HEK293T (cell line): ENCODE measurements at regions not wholly inside any gene's neighbourhood (a gene's known extent, or its start where the extent isn't known, plus 50 kb on each side); places are given as distances from the start of the nearest gene placed in this dataset.

Source experiments
- CTCF ChIA-PET: fragments of 350-600 bp; formaldehyde crosslinking; extraction: SDS; loops from one replicate; lab custom pipeline; 2021; ENCODE audit warnings: antibody characterized with exemption, inconsistent platforms; lab: Yijun Ruan, JAX
- POLR2A ChIA-PET: fragments of 350-600 bp; formaldehyde crosslinking; extraction: SDS; loops from one replicate; lab custom pipeline; 2020; ENCODE audit warnings: antibody characterized with exemption, inconsistent platforms; lab: Yijun Ruan, JAX
- DNase-seq: peaks from one replicate; pipeline ENCODE4 v3.0.0; 2012; ENCODE audit warnings: mixed read lengths; ENCODE audit errors: extremely low spot score
- ARNT ChIP-seq: fragments of 450-650 bp; IDR thresholded peaks from 2 replicates; pipeline ENCODE4 v1.6.1; 2017; ENCODE audit warnings: mild to moderate bottlenecking
- BHLHE40 ChIP-seq: fragments of 450-650 bp; IDR thresholded peaks from 2 replicates; pipeline ENCODE4 v1.6.1; 2016; ENCODE audit warnings: mild to moderate bottlenecking, moderate library complexity, borderline replicate concordance
- CTBP1 ChIP-seq: fragments of 450-650 bp; IDR thresholded peaks from 2 replicates; pipeline ENCODE4 v1.6.1; 2016; ENCODE audit warnings: borderline replicate concordance
- ELF4 ChIP-seq: fragments of 450-650 bp; IDR thresholded peaks from 2 replicates; pipeline ENCODE4 v1.6.1; 2017; ENCODE audit warnings: antibody characterized with exemption
- FOXA1 ChIP-seq: fragments of 450-650 bp; IDR thresholded peaks from 2 replicates; pipeline ENCODE4 v1.6.1; 2016; ENCODE audit warnings: mild to moderate bottlenecking
- FOXK2 ChIP-seq: fragments of 450-650 bp; IDR thresholded peaks from 2 replicates; pipeline ENCODE4 v1.6.1; 2016; ENCODE audit warnings: mild to moderate bottlenecking
- FOXM1 ChIP-seq: fragments of 450-650 bp; IDR thresholded peaks from 2 replicates; pipeline ENCODE4 v1.6.1; 2017; ENCODE audit warnings: mild to moderate bottlenecking, borderline replicate concordance
- HDGF ChIP-seq: fragments of 450-650 bp; IDR thresholded peaks from 2 replicates; pipeline ENCODE4 v1.6.1; 2017; ENCODE audit warnings: antibody characterized with exemption, borderline replicate concordance
- L3MBTL2 ChIP-seq: fragments of 450-650 bp; conservative IDR thresholded peaks from 2 replicates; pipeline ENCODE4 v1.6.1; 2016; ENCODE audit warnings: mild to moderate bottlenecking
- LEF1 ChIP-seq: fragments of 450-650 bp; IDR thresholded peaks from 2 replicates; pipeline ENCODE4 v1.6.1; 2017; ENCODE audit warnings: mild to moderate bottlenecking, borderline replicate concordance
- NFRKB ChIP-seq: fragments of 450-650 bp; IDR thresholded peaks from 2 replicates; pipeline ENCODE4 v1.6.1; 2016; ENCODE audit warnings: mild to moderate bottlenecking, moderate library complexity
- SP1 ChIP-seq: fragments of 450-650 bp; IDR thresholded peaks from 2 replicates; pipeline ENCODE4 v1.6.1; 2017
- SUZ12 ChIP-seq: fragments of 450-650 bp; IDR thresholded peaks from 2 replicates; pipeline ENCODE4 v1.6.1; 2016; ENCODE audit warnings: mild to moderate bottlenecking
- TARDBP ChIP-seq: fragments of 450-650 bp; IDR thresholded peaks from 2 replicates; pipeline ENCODE4 v1.6.1; 2016
- ZNF384 ChIP-seq: fragments of 450-650 bp; IDR thresholded peaks from 2 replicates; pipeline ENCODE4 v1.6.1; 2016
- TF ChIP-seq, protein P1 (sequence below): fragments of 450-650 bp; IDR thresholded peaks from 2 replicates; pipeline ENCODE4 v1.6.1; 2016

DNA sequence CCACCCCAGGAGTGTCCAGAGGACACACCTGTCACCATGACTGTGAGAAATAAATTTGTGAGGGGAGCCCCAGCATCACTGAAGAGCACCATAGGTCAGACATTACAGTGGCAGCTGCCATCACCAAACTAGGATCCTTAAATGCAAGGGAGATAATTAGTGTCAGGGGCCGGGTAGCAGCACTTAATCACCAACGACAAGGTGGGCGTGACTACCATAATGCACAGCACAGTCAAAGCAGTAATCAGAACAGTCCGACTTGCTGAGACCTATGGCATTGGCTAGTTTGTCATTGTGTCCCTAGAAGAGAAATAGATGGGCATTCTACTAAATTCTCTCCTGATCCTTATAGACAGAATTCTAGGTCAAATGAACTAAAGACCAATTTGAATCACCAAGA, 856.7 kb upstream of the GOT2 start:
- TF ChIP-seq LEF1, result no peak
- no peak for TF ChIP-seq FOXK2
- no peak for TF ChIP-seq TARDBP
- TF ChIP-seq NFRKB, result no peak
- no peak for TF ChIP-seq CTBP1
- no peak for TF ChIP-seq HDGF
- TF ChIP-seq SUZ12, result no peak
- DNase-seq, result no peak
- ChIA-PET CTCF (no interaction called here), POLR2A (no interaction called here)

DNA sequence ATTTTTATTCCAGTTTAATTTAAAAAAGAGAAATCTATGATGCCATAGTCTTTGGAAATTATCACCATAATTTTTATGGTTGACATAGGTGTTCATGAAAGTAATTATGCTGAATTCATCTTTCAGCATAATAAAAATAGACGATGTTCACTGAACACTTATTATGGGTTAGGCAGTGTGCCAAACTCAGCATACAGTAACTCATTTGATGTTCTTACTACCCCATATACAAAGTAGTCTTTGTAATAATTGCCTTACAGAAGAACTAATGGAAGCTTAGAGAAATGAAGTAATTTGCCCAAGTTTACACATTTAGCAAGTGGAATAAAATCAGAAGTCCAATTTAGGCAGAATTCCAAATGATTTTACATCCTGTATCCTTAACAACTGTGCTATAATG, 852.2 kb upstream of the GOT2 start:
- TF ChIP-seq TARDBP (no peak), ELF4 (no peak), CTBP1 (no peak), FOXM1 (no peak), SP1 (no peak), ZNF384 (no peak), FOXA1 (no peak), FOXK2 (no peak), L3MBTL2 (no peak)
- TF ChIP-seq, protein P1, sequence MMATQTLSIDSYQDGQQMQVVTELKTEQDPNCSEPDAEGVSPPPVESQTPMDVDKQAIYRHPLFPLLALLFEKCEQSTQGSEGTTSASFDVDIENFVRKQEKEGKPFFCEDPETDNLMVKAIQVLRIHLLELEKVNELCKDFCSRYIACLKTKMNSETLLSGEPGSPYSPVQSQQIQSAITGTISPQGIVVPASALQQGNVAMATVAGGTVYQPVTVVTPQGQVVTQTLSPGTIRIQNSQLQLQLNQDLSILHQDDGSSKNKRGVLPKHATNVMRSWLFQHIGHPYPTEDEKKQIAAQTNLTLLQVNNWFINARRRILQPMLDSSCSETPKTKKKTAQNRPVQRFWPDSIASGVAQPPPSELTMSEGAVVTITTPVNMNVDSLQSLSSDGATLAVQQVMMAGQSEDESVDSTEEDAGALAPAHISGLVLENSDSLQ, result no peak
- CTCF ChIA-PET, result no interaction called here
- POLR2A ChIA-PET, result no interaction called here
- no peak for DNase-seq

DNA sequence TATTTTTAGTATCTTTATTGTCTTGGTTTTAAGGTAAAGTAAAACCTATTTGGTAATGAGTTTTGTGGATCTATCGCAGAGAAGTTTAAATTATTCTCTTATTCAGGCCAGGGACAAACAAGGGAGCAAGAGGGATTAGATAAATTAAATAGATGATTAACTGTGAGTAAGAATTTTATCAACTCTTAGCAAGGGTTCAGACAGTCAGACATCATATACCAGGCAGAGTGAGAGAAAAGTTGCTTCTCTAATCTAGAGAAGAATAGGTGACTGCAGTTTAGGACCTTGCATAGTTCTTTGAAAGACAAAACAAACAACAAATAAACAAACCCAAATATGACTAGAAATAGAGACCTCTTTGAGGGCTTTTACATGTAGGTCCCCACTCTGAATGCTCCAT, 840.2 kb upstream of the GOT2 start:
- no peak for DNase-seq
- TF ChIP-seq SP1, result no peak
- TF ChIP-seq ARNT, result no peak
- no peak for TF ChIP-seq TARDBP
- no peak for TF ChIP-seq L3MBTL2
- TF ChIP-seq FOXA1, result no peak
- TF ChIP-seq FOXM1, result no peak
- no peak for TF ChIP-seq BHLHE40
- TF ChIP-seq, protein P1, result no peak
- TF ChIP-seq FOXK2, result no peak
- TF ChIP-seq HDGF, result no peak
- TF ChIP-seq ZNF384, result no peak
- no peak for TF ChIP-seq CTBP1
- no peak for TF ChIP-seq SUZ12
- no peak for TF ChIP-seq LEF1
- no peak for TF ChIP-seq NFRKB
- no peak for TF ChIP-seq ELF4
- ChIA-PET POLR2A (no interaction called here), CTCF (no interaction called here)

DNA sequence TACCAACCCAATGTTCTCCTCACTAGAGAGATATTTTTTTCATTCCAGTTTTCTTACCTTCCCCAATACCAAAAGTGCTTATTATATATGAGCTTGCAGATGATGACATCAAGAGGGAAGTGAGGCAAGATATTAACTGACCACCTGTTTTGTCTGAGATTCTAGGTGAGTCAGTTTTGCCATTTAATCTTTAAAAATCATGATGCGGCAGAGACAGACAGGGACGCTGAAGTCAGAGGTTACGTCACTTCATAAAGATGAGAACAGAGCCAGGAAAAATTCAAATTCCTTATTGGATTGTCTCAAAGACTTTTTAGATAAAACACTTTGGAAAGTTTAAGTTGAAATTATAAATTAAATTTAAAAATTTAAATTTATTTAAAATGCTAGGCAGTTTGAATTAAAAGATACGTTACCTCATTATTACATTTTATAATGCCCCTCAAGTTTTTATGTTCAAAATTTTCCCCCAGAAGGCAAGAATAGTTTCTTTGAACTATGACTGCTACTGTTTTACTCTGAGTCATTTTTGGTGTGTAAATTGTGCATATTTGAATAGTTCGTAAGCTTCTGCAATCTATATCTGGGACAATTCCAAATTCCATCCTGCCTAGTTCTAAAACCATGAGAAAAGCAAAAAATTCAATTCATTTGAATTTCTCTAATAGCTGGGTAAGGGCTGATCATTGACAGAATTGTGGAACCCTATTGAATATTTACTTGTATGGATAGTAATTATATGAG, 839.6 kb upstream of the GOT2 start:
- TF ChIP-seq SP1, result no peak
- no peak for TF ChIP-seq SUZ12
- no peak for TF ChIP-seq CTBP1
- no peak for TF ChIP-seq FOXK2
- TF ChIP-seq FOXM1, result no peak
- no peak for TF ChIP-seq ARNT
- no peak for TF ChIP-seq BHLHE40

DNA sequence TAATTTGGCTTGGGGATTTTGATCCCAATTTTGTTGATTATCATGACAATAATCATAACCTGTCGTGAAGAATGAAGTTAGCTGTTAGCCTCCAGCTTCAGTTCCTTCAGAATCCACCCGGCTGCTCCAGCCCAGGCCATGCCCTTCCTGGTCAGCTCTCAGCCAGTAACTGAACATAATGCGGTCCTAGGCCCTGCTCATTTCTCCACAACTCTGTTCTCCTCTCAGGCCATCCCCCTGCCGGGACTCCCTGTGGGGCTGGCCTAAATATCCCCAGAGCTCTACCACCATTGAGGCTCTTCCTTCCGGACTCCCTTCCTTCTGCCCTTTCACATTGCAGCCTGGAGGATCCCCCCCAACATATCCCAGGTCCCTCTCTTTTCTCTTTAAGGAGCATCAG, 833.4 kb upstream of the GOT2 start:
- CTCF ChIA-PET, result no interaction called here
- no peak for DNase-seq
- TF ChIP-seq, protein P1, result no peak
- TF ChIP-seq L3MBTL2, result no peak
- TF ChIP-seq TARDBP, result no peak
- no peak for TF ChIP-seq SP1
- TF ChIP-seq CTBP1, result no peak
- TF ChIP-seq HDGF, result no peak
- no peak for TF ChIP-seq ARNT
- POLR2A ChIA-PET, result no interaction called here

More for the DNA sequence above, 839.6 kb upstream of the GOT2 start:
- no peak for DNase-seq
- CTCF ChIA-PET, result no interaction called here
- POLR2A ChIA-PET, result no interaction called here

DNA sequence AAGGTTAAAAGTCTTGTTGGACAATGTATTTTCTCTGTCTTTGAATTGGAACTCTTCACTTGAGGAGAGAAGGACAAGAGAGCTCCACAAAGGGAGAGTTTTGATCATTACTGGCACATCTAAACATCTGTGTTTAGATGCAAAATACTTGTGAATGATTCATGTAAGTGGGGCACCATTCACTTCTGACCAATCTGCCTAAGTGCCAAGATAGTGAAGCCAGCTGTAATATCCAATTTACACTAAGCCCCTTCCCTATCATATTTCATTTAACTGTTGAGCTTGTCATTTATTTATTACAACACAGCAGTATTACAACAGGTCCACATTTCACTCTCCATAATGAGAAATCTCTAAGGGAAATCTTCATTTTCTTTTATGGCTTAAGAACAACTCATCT, 832.3 kb upstream of the GOT2 start:
- no peak for TF ChIP-seq LEF1
- no peak for TF ChIP-seq ELF4
- TF ChIP-seq SUZ12, result no peak
- ChIA-PET POLR2A (no interaction called here), CTCF (no interaction called here)
- DNase-seq, result no peak

DNA sequence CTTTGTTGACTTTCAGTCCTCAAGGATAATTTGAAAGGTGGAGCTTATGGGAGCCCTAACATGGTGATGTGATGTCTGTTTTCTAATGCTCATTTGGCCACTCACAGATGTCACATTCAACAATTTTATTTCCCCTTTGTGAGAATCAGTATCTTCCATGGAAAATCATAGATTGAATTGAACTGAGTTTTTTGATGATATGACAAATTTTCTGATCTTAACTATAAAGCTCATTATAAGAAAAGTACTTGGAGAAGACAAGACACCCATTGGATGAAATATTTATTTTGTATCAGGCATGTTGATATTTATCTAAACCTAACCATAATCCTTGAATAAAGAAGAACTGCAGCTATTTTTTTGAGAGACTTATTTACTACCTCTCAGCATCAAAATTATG, 824.6 kb upstream of the GOT2 start:
- TF ChIP-seq BHLHE40 (no peak), SUZ12 (no peak)
- ChIA-PET CTCF (no interaction called here), POLR2A (no interaction called here)

More for the DNA sequence above, 824.6 kb upstream of the GOT2 start:
- DNase-seq, result no peak
